HCT116 (cell line): ENCODE measurements at regions not wholly inside any gene's neighbourhood (a gene's known extent, or its start where the extent isn't known, plus 50 kb on each side); places are given as distances from the start of the nearest gene placed in this dataset.

Experiments
- EZH2 ChIP-seq: fragments of 200-600 bp; sonication (generic); IDR thresholded peaks from 2 replicates; pipeline ENCODE4 v1.6.1; 2017; ENCODE audit warnings: antibody characterized with exemption, mixed run types
- MAX ChIP-seq: IDR thresholded peaks from 2 replicates; pipeline ENCODE4 v1.6.1; 2012
- POLR2A ChIP-seq: IDR thresholded peaks from 2 replicates; pipeline ENCODE4 v1.7.0; 2011; ENCODE audit warnings: borderline replicate concordance; ENCODE audit not compliant: insufficient read depth, insufficient read length; ENCODE audit errors: extremely low read depth
- POLR2AphosphoS5 ChIP-seq: IDR thresholded peaks from 2 replicates; pipeline ENCODE4 v1.6.1; 2011; ENCODE audit warnings: mild to moderate bottlenecking, low read depth, low read length, moderate library complexity
- RAD21 ChIP-seq: IDR thresholded peaks from 2 replicates; pipeline ENCODE4 v1.6.1; 2012; ENCODE audit warnings: low read depth, mild to moderate bottlenecking
- SIN3A ChIP-seq: IDR thresholded peaks from 2 replicates; pipeline ENCODE4 v1.6.1; 2012; ENCODE audit warnings: low read depth
- SRF ChIP-seq: IDR thresholded peaks from 2 replicates; pipeline ENCODE4 v1.6.1; 2012; ENCODE audit warnings: low read depth
- TCF7L2 ChIP-seq: IDR thresholded peaks from 2 replicates; pipeline ENCODE4 v1.7.0; 2011; ENCODE audit warnings: borderline replicate concordance, inconsistent platforms; ENCODE audit not compliant: insufficient read depth, insufficient read length; ENCODE audit errors: extremely low read depth
- YY1 ChIP-seq: IDR thresholded peaks from 2 replicates; pipeline ENCODE4 v1.6.1; 2011; ENCODE audit warnings: low read length, low read depth, moderate library complexity, mild to moderate bottlenecking; ENCODE audit not compliant: insufficient replicate concordance; ENCODE audit errors: extremely low read depth
- ZFX ChIP-seq: fragments of 450-650 bp; IDR thresholded peaks from 2 replicates; pipeline ENCODE4 v1.6.1; 2017
- TF ChIP-seq, protein P1 (sequence below), 3 experiments: fragments of 200-600 bp in 1 of 3; sonication (generic) in 1 of 3; IDR thresholded peaks in 2 of 3; conservative IDR thresholded peaks in 1 of 3; 2 replicates each; pipeline ENCODE4 v1.5.1; 2012 to 2017; ENCODE audit warnings: low read depth in 2 of 3, low read length in 2 of 3, antibody characterized with exemption in 1 of 3, borderline replicate concordance in 1 of 3, control low read depth in 1 of 3, mild to moderate bottlenecking in 1 of 3, mixed read lengths in 1 of 3, mixed run types in 1 of 3, moderate library complexity in 1 of 3; ENCODE audit not compliant: insufficient read depth in 1 of 3
- TF ChIP-seq, protein P2 (sequence below): IDR thresholded peaks from 2 replicates; pipeline ENCODE4 v1.6.1; 2012; ENCODE audit warnings: low read depth
- TF ChIP-seq, protein P3 (sequence below): IDR thresholded peaks from 2 replicates; pipeline ENCODE4 v1.6.1; 2011; ENCODE audit warnings: mild to moderate bottlenecking, low read length, moderate library complexity; ENCODE audit not compliant: insufficient replicate concordance; ENCODE audit errors: extremely low read depth

DNA sequence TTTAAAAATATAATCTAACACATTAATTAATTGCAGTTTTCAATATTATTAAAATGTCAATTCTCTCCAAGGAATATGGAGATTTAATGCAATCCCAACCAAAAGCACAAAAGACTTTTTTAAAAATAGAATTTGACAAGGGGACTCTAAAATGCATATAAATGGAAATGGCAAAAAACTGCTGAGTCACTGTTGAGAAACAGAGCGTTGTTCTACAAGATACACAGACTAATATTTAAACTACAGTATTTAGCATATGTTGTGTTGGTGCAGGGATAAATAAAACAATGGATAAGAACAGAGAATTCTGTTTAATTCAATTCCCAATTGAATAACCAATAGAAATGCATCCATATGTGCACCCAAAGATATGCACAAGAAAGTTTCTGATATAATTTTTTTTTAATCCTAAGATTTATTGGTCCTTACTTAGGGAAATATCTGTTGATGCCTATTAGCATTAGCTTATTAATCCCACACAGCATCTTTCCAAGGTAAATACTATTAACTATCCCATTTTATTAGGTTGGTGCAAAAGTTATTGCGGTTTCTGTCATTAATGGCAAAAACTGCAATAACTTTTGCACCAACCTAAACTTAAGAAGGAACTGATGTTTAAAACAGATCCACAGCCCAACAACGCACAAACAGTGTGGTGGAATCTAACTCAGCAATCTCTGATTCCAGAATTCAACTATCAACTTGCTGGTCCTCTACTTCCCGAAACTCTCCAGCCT is 86.8 kb upstream of the VEGFC start:
- TF ChIP-seq, protein P1, sequence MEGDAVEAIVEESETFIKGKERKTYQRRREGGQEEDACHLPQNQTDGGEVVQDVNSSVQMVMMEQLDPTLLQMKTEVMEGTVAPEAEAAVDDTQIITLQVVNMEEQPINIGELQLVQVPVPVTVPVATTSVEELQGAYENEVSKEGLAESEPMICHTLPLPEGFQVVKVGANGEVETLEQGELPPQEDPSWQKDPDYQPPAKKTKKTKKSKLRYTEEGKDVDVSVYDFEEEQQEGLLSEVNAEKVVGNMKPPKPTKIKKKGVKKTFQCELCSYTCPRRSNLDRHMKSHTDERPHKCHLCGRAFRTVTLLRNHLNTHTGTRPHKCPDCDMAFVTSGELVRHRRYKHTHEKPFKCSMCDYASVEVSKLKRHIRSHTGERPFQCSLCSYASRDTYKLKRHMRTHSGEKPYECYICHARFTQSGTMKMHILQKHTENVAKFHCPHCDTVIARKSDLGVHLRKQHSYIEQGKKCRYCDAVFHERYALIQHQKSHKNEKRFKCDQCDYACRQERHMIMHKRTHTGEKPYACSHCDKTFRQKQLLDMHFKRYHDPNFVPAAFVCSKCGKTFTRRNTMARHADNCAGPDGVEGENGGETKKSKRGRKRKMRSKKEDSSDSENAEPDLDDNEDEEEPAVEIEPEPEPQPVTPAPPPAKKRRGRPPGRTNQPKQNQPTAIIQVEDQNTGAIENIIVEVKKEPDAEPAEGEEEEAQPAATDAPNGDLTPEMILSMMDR (IDR thresholded peaks at IDR 0.05 in 2 of 3, conservative IDR thresholded peaks at IDR 0.05 in 1 of 3; ENCODE audit: borderline replicate concordance in 1 of 3, insufficient read depth in 1 of 3, low read depth in 2 of 3, low read length in 2 of 3): no peak
- no peak for TF ChIP-seq ZFX
- no peak for TF ChIP-seq EZH2
- TF ChIP-seq SRF: no peak
- TF ChIP-seq RAD21: no peak
- TF ChIP-seq SIN3A: no peak
- TF ChIP-seq MAX: no peak
- TF ChIP-seq POLR2A: no peak
- no peak for TF ChIP-seq YY1
- TF ChIP-seq, protein P2, sequence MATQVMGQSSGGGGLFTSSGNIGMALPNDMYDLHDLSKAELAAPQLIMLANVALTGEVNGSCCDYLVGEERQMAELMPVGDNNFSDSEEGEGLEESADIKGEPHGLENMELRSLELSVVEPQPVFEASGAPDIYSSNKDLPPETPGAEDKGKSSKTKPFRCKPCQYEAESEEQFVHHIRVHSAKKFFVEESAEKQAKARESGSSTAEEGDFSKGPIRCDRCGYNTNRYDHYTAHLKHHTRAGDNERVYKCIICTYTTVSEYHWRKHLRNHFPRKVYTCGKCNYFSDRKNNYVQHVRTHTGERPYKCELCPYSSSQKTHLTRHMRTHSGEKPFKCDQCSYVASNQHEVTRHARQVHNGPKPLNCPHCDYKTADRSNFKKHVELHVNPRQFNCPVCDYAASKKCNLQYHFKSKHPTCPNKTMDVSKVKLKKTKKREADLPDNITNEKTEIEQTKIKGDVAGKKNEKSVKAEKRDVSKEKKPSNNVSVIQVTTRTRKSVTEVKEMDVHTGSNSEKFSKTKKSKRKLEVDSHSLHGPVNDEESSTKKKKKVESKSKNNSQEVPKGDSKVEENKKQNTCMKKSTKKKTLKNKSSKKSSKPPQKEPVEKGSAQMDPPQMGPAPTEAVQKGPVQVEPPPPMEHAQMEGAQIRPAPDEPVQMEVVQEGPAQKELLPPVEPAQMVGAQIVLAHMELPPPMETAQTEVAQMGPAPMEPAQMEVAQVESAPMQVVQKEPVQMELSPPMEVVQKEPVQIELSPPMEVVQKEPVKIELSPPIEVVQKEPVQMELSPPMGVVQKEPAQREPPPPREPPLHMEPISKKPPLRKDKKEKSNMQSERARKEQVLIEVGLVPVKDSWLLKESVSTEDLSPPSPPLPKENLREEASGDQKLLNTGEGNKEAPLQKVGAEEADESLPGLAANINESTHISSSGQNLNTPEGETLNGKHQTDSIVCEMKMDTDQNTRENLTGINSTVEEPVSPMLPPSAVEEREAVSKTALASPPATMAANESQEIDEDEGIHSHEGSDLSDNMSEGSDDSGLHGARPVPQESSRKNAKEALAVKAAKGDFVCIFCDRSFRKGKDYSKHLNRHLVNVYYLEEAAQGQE: no peak
- TF ChIP-seq POLR2AphosphoS5: no peak
- TF ChIP-seq TCF7L2: no peak
- TF ChIP-seq, protein P3, sequence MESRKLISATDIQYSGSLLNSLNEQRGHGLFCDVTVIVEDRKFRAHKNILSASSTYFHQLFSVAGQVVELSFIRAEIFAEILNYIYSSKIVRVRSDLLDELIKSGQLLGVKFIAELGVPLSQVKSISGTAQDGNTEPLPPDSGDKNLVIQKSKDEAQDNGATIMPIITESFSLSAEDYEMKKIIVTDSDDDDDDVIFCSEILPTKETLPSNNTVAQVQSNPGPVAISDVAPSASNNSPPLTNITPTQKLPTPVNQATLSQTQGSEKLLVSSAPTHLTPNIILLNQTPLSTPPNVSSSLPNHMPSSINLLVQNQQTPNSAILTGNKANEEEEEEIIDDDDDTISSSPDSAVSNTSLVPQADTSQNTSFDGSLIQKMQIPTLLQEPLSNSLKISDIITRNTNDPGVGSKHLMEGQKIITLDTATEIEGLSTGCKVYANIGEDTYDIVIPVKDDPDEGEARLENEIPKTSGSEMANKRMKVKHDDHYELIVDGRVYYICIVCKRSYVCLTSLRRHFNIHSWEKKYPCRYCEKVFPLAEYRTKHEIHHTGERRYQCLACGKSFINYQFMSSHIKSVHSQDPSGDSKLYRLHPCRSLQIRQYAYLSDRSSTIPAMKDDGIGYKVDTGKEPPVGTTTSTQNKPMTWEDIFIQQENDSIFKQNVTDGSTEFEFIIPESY: no peak
